ENCODE measurements at regions not wholly inside any gene's neighbourhood (a gene's known extent, or its start where the extent isn't known, plus 50 kb on each side); places are given as distances from the start of the nearest gene placed in this dataset.

- Mint-ChIP-seq H3K9me3 (no peaks in the 10 kb centered on the region), H3K4me1 (peaks cover 8% of the 10 kb centered on the region)
Measured at GRCh38 chr10:124183617-124184016, 90.2 kb upstream of the CHST15 start.

GRCh38 chr10:124182088-124182541 is 88.7 kb upstream of the CHST15 start:
- no peak overlapping the region for H3K4me2 ChIP-seq
- no peaks in the 10 kb centered on the region for H3K79me2 ChIP-seq (ENCODE audit: low read depth)
- Mint-ChIP-seq H3K9me3 (no peaks in the 10 kb centered on the region), H3K27me3 (ENCODE audit: insufficient read depth, low read depth) (peaks cover 4% of the 10 kb centered on the region), H3K4me3 (no peak overlapping the region), H3K4me1 (peaks cover 8% of the 10 kb centered on the region), H3K36me3 (no peaks in the 10 kb centered on the region), H3K27ac (no peak overlapping the region)
- H3K27me3 ChIP-seq, result no peaks in the 10 kb centered on the region
- no peak overlapping the region for H3K9ac ChIP-seq
- H3K4me3 ChIP-seq, result no peak overlapping the region
- no peak for DNase-seq (ENCODE audit: low spot score)
- no peaks in the 10 kb centered on the region for H3F3A ChIP-seq (ENCODE audit: low read depth)
- no peaks in the 10 kb centered on the region for H4K20me1 ChIP-seq (ENCODE audit: low read depth)
- no peak overlapping the region for H2AFZ ChIP-seq (replicated peaks)
- no peaks in the 10 kb centered on the region for H3K4me1 ChIP-seq
- no peak for TF ChIP-seq CTCF (IDR thresholded peaks at IDR 0.05)
- no peak for TF ChIP-seq EZH2 (IDR thresholded peaks at IDR 0.05)
- no peak for TF ChIP-seq EZH2phosphoT487 (IDR thresholded peaks at IDR 0.05)
- H3K36me3 ChIP-seq, result no peaks in the 10 kb centered on the region
- no peaks in the 10 kb centered on the region for H3K9me3 ChIP-seq (ENCODE audit: low read depth)
- no peak overlapping the region for H3K27ac ChIP-seq

More at GRCh38 chr10:124183617-124184016, 90.2 kb upstream of the CHST15 start:
- H3K9me3 ChIP-seq (ENCODE audit: low read depth), result no peaks in the 10 kb centered on the region
- DNase-seq (ENCODE audit: low spot score), result no peak
- TF ChIP-seq EZH2 (IDR thresholded peaks at IDR 0.05) (no peak), EZH2phosphoT487 (IDR thresholded peaks at IDR 0.05) (no peak), CTCF (IDR thresholded peaks at IDR 0.05) (no peak)
- Mint-ChIP-seq H3K4me3 (no peak overlapping the region), H3K36me3 (no peaks in the 10 kb centered on the region), H3K27me3 (ENCODE audit: insufficient read depth, low read depth) (peaks cover 2% of the 10 kb centered on the region), H3K27ac (no peak overlapping the region)
- no peaks in the 10 kb centered on the region for H3K36me3 ChIP-seq
- no peaks in the 10 kb centered on the region for H3K27me3 ChIP-seq
- no peak overlapping the region for H3K27ac ChIP-seq
- no peaks in the 10 kb centered on the region for H3K79me2 ChIP-seq (ENCODE audit: low read depth)
- no peak overlapping the region for H3K4me3 ChIP-seq
- no peak overlapping the region for H2AFZ ChIP-seq (replicated peaks)
- no peaks in the 10 kb centered on the region for H4K20me1 ChIP-seq (ENCODE audit: low read depth)
- H3F3A ChIP-seq (ENCODE audit: low read depth), result no peaks in the 10 kb centered on the region
- H3K9ac ChIP-seq, result no peak overlapping the region
- no peaks in the 10 kb centered on the region for H3K4me1 ChIP-seq
- no peak overlapping the region for H3K4me2 ChIP-seq

GRCh38 chr10:124181656-124182055 is 88.3 kb upstream of the CHST15 start:
- Mint-ChIP-seq H3K27ac (no peak overlapping the region), H3K27me3 (ENCODE audit: insufficient read depth, low read depth) (peaks cover 4% of the 10 kb centered on the region), H3K9me3 (no peaks in the 10 kb centered on the region), H3K36me3 (no peaks in the 10 kb centered on the region), H3K4me1 (peaks cover 8% of the 10 kb centered on the region), H3K4me3 (no peak overlapping the region)
- Histone ChIP-seq H3K9ac (no peak overlapping the region), H2AFZ (replicated peaks) (no peak overlapping the region), H3K79me2 (ENCODE audit: low read depth) (no peaks in the 10 kb centered on the region), H4K20me1 (ENCODE audit: low read depth) (no peaks in the 10 kb centered on the region), H3K27me3 (no peaks in the 10 kb centered on the region), H3K27ac (no peak overlapping the region), H3F3A (ENCODE audit: low read depth) (no peaks in the 10 kb centered on the region), H3K9me3 (ENCODE audit: low read depth) (no peaks in the 10 kb centered on the region), H3K4me1 (no peaks in the 10 kb centered on the region), H3K4me3 (no peak overlapping the region), H3K4me2 (no peak overlapping the region), H3K36me3 (no peaks in the 10 kb centered on the region)
- DNase-seq (ENCODE audit: low spot score), result no peak
- no peak for TF ChIP-seq CTCF (IDR thresholded peaks at IDR 0.05)
- no peak for TF ChIP-seq EZH2phosphoT487 (IDR thresholded peaks at IDR 0.05)
- no peak for TF ChIP-seq EZH2 (IDR thresholded peaks at IDR 0.05)
